ENCODE measurements at regions not wholly inside any gene's neighbourhood (a gene's known extent, or its start where the extent isn't known, plus 50 kb on each side); places are given as distances from the start of the nearest gene placed in this dataset.

GRCh38 chr20:43812216-43812615 is 85.4 kb upstream of the GTSF1L start:
- no peak for TF ChIP-seq CTCF (IDR thresholded peaks at IDR 0.05)
- TF ChIP-seq POLR2A (IDR thresholded peaks at IDR 0.05): no peak
